K562 (cell line): ENCODE measurements at regions not wholly inside any gene's neighbourhood (a gene's known extent, or its start where the extent isn't known, plus 50 kb on each side); places are given as distances from the start of the nearest gene placed in this dataset.

ENCODE experiments used
- BHLHE40 ChIP-seq: IDR thresholded peaks from 2 replicates; pipeline ENCODE4 v1.6.1; 2011; ENCODE audit warnings: low read length, improper control_type of control experiment
- CREB1 ChIP-seq, 2 experiments: sonication (generic) in 1 of 2; formaldehyde crosslinking in 1 of 2; IDR thresholded peaks; 2 replicates each; pipeline versions ENCODE4 v1.6.1 to v1.8.0; 2012 to 2022; ENCODE audit warnings: inconsistent platforms in 1 of 2, mild to moderate bottlenecking in 1 of 2, missing genetic modification reagents in 1 of 2, moderate library complexity in 1 of 2
- RNF2 ChIP-seq: sonication (generic); IDR thresholded peaks from 2 replicates; pipeline ENCODE4 v1.6.1; 2016
- ZHX1 ChIP-seq: fragments of 150-350 bp; conservative IDR thresholded peaks from 2 replicates; pipeline ENCODE4 v1.6.1; 2014; ENCODE audit warnings: low read length
- ZNF79 ChIP-seq: fragments of 250-450 bp; sonication (Bioruptor Pico); IDR thresholded peaks from 2 replicates; pipeline ENCODE4 v1.4.0; 2020; ENCODE audit warnings: low read depth, mild to moderate bottlenecking, moderate library complexity

- no peak for TF ChIP-seq RNF2
- TF ChIP-seq CREB1 (IDR thresholded peaks at IDR 0.05): no peak
- TF ChIP-seq CREB1 (CRISPR knock-in tag; IDR thresholded peaks at IDR 0.05): no peak
- TF ChIP-seq BHLHE40: no peak
- no peak for TF ChIP-seq ZHX1
- no peak for TF ChIP-seq ZNF79 (CRISPR knock-in tag)
Measured at GRCh38 chr20:10783707-10784553, 110.1 kb upstream of the JAG1 start.
